DND-41 (cell line): ENCODE measurements at regions not wholly inside any gene's neighbourhood (a gene's known extent, or its start where the extent isn't known, plus 50 kb on each side); places are given as distances from the start of the nearest gene placed in this dataset.
"Not testable (repeated sequence)": the region's sequence is repeated elsewhere in the genome, so short reads cannot be mapped to it uniquely, and the experiment has no call there.

Source experiments
- ATAC-seq: fragments of 200-7000 bp; cut with Tn5 transposase; 3 replicates; pipeline ENCODE4 v1.9.1; 2021; ENCODE audit warnings: low read depth; ENCODE audit not compliant: insufficient read depth
- DNase-seq: peaks from one replicate; pipeline ENCODE4 v3.0.0-alpha.2; 2020
- H2AFZ ChIP-seq: 2 replicates; pipeline ENCODE4 v1.6.0; 2012; ENCODE audit warnings: low read depth, low read length
- H3K27ac ChIP-seq: 2 replicates; pipeline ENCODE4 v1.5.1; 2012; ENCODE audit warnings: low read length, inconsistent platforms
- H3K27me3 ChIP-seq: fragments of 200-600 bp; sonication (generic); 2 replicates; pipeline ENCODE4 v1.6.0; 2012; ENCODE audit warnings: low read length, mild to moderate bottlenecking, inconsistent platforms; ENCODE audit not compliant: insufficient read depth, poor library complexity
- H3K36me3 ChIP-seq: 2 replicates; pipeline ENCODE4 v1.5.1; 2012; ENCODE audit warnings: low read length, inconsistent platforms; ENCODE audit not compliant: insufficient read depth
- H3K4me1 ChIP-seq: 2 replicates; pipeline ENCODE4 v1.5.1; 2012; ENCODE audit warnings: mild to moderate bottlenecking, low read length; ENCODE audit not compliant: insufficient read depth
- H3K4me2 ChIP-seq: 2 replicates; pipeline ENCODE4 v1.6.0; 2012; ENCODE audit warnings: mild to moderate bottlenecking, moderate library complexity, low read length, inconsistent platforms; ENCODE audit not compliant: insufficient read depth
- H3K4me3 ChIP-seq, 2 experiments: fragments of 200-600 bp in 1 of 2; shearing (Covaris generic) in 1 of 2; 2 replicates each; pipeline ENCODE4 v1.5.1; 2012 to 2016; ENCODE audit warnings: inconsistent platforms in 2 of 2, low read length in 2 of 2, mild to moderate bottlenecking in 2 of 2, low read depth in 1 of 2, moderate library complexity in 1 of 2
- H3K79me2 ChIP-seq: 2 replicates; pipeline ENCODE4 v1.6.0; 2012; ENCODE audit warnings: low read length, inconsistent platforms; ENCODE audit not compliant: insufficient read depth
- H3K9ac ChIP-seq: 2 replicates; pipeline ENCODE4 v1.6.0; 2012; ENCODE audit warnings: low read depth, mild to moderate bottlenecking, inconsistent platforms, low read length, moderate library complexity
- H3K9me3 ChIP-seq: 2 replicates; pipeline ENCODE4 v1.5.1; 2012; ENCODE audit warnings: low read length, moderate library complexity, mild to moderate bottlenecking, inconsistent platforms; ENCODE audit not compliant: insufficient read depth, severe bottlenecking
- H4K20me1 ChIP-seq: 2 replicates; pipeline ENCODE4 v1.6.0; 2012; ENCODE audit warnings: low read length; ENCODE audit not compliant: insufficient read depth
- EZH2 ChIP-seq: IDR thresholded peaks from 3 replicates; pipeline ENCODE4 v1.6.1; 2012; ENCODE audit warnings: borderline replicate concordance, low read depth, mild to moderate bottlenecking, moderate library complexity, low read length, inconsistent platforms; ENCODE audit not compliant: severe bottlenecking
- TF ChIP-seq, protein P1 (sequence below): IDR thresholded peaks from 2 replicates; pipeline ENCODE4 v1.5.1; 2012; ENCODE audit warnings: borderline replicate concordance, low read length, moderate library complexity, mild to moderate bottlenecking; ENCODE audit not compliant: poor library complexity, severe bottlenecking; ENCODE audit errors: extremely low read depth

DNA sequence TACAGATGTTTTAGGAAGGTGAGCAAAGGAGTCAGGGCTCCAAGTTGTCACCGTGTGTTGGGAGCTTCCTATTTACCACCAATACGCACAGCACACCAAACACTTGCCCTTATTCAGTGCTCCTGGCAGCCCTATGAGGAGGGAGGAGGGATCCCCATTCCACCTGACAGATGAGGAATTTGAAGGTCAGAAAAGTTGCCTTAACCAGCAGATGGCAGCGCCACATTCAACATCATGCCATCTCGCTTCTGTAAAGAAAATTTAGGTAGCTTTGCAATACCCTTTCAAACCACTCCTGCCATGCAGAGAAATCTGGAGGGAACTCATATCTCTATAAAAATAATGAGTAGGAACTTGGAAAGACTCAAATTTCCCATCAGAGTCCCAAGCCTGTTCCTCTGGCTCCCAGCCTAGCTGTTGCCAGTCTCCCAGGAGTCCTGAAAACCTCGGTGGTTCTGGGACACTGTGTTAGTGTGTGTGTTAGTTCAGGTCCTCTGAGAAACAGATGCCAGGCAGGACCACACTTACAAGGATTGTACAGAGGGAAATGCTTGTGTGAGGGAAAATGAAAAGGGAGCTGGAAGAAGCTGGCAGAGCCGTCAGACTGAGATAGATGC, 410.5 kb downstream of the MED13L start:
- Histone ChIP-seq H3K4me1 (no peaks in the 10 kb centered on the region), H3K4me2 (no peak overlapping the region), H3K9ac (no peak overlapping the region), H3K36me3 (no peaks in the 10 kb centered on the region), H4K20me1 (no peaks in the 10 kb centered on the region), H3K27ac (no peak overlapping the region), H3K4me3 (no peak overlapping the region), H3K79me2 (no peaks in the 10 kb centered on the region), H3K27me3 (peaks cover 9% of the 10 kb centered on the region), H2AFZ (no peak overlapping the region), H3K9me3 (no peaks in the 10 kb centered on the region)
- ATAC-seq: no peak
- TF ChIP-seq, protein P1, sequence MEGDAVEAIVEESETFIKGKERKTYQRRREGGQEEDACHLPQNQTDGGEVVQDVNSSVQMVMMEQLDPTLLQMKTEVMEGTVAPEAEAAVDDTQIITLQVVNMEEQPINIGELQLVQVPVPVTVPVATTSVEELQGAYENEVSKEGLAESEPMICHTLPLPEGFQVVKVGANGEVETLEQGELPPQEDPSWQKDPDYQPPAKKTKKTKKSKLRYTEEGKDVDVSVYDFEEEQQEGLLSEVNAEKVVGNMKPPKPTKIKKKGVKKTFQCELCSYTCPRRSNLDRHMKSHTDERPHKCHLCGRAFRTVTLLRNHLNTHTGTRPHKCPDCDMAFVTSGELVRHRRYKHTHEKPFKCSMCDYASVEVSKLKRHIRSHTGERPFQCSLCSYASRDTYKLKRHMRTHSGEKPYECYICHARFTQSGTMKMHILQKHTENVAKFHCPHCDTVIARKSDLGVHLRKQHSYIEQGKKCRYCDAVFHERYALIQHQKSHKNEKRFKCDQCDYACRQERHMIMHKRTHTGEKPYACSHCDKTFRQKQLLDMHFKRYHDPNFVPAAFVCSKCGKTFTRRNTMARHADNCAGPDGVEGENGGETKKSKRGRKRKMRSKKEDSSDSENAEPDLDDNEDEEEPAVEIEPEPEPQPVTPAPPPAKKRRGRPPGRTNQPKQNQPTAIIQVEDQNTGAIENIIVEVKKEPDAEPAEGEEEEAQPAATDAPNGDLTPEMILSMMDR: peak; percentile 50
- no peak for TF ChIP-seq EZH2
- no peak for DNase-seq

DNA sequence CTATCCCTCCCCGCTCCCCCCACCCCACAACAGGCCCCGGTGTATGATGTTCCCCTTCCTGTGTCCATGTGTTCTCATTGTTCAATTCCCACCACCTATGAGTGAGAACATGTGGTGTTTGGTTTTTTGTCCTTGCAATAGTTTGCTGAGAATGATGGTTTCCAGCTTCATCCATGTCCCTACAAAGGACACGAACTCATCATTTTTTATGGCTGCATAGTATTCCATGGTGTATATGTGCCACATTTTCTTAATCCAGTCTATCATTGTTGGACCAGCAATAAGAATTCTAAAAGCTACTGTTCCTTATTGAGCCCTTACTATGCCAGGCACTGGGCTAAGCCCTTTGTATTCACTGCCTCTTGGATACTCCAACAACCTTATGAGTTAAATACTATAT, 411.2 kb downstream of the MED13L start:
- not testable (repeated sequence) for H3K27ac ChIP-seq, H3K9me3 ChIP-seq, H2AFZ ChIP-seq, H3K4me3 ChIP-seq, H3K9ac ChIP-seq, H3K4me2 ChIP-seq, DNase-seq, ATAC-seq, H3K36me3 ChIP-seq, H3K4me1 ChIP-seq, H4K20me1 ChIP-seq, H3K79me2 ChIP-seq
- H3K27me3 ChIP-seq: peaks cover 15% of the 10 kb centered on the region

DNA sequence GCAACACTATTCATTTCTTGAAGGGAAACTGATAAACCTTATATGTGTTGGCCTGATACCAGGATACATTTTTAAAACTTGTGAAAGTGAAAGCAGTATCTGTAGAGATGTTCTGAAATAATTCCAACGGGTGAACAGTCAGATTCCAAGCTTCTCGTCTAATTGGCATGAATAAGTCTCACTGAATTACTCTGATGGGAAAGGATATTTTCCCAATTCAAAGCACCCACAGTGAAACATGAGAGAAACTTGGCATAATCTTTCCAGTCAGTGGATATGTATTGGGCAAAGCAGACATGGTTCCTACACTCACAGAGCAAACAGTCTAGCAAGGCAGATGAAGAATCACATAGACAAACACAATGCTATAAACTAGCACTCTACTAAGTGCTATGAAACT, 413.1 kb downstream of the MED13L start:
- TF ChIP-seq, protein P1: no peak
- TF ChIP-seq EZH2: no peak
- Histone ChIP-seq H3K9me3 (no peaks in the 10 kb centered on the region), H3K79me2 (no peaks in the 10 kb centered on the region), H3K9ac (no peak overlapping the region), H2AFZ (no peak overlapping the region), H3K36me3 (no peaks in the 10 kb centered on the region), H3K4me3 (no peak overlapping the region), H4K20me1 (no peaks in the 10 kb centered on the region), H3K4me1 (no peaks in the 10 kb centered on the region), H3K27me3 (peaks cover 15% of the 10 kb centered on the region), H3K27ac (no peak overlapping the region), H3K4me2 (no peak overlapping the region)
- DNase-seq: no peak
- ATAC-seq: no peak

DNA sequence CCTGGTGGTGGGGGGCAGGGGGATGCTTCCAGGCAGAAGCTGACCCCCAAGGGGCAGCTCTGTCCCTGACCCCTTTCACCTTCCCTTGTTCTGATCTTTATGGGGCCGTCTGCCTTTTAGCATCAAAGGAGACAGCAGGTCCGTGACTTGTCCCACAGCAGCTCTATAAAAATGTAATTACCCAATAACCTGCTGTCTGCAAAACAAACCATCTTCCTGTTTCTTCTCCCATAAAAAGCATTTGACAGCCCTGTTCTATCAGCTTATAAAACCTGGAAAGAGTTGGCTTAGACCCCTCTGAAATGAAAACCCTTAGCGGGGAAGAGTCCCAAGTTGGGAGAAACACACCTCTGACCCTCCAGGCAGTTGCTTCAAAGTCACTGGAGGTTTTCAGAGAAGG, 416.9 kb downstream of the MED13L start:
- H3K4me3 ChIP-seq: no peak overlapping the region
- TF ChIP-seq EZH2: no peak
- TF ChIP-seq, protein P1: no peak
- no peaks in the 10 kb centered on the region for H3K4me1 ChIP-seq
- ATAC-seq: no peak
- no peak overlapping the region for H2AFZ ChIP-seq
- H3K4me2 ChIP-seq: no peak overlapping the region
- H3K79me2 ChIP-seq: no peaks in the 10 kb centered on the region
- H3K27ac ChIP-seq: no peak overlapping the region
- no peaks in the 10 kb centered on the region for H3K36me3 ChIP-seq
- peaks cover 11% of the 10 kb centered on the region for H3K27me3 ChIP-seq
- DNase-seq: no peak
- no peak overlapping the region for H3K9ac ChIP-seq
- no peaks in the 10 kb centered on the region for H4K20me1 ChIP-seq
- no peaks in the 10 kb centered on the region for H3K9me3 ChIP-seq
